HG02623 (cell line): ENCODE measurements at regions not wholly inside any gene's neighbourhood (a gene's known extent, or its start where the extent isn't known, plus 50 kb on each side); places are given as distances from the start of the nearest gene placed in this dataset.
A peak's percentile ranks its signal among the peaks of the same experiment; 100 is the strongest.
"Not testable (repeated sequence)": the region's sequence is repeated elsewhere in the genome, so short reads cannot be mapped to it uniquely, and the experiment has no call there.

Source experiments
- ATAC-seq: cut with Tn5 transposase; IDR thresholded peaks from one replicate; pipeline ENCODE4 v1.9.1; 2021; ENCODE audit warnings: moderate library complexity; ENCODE audit not compliant: unreplicated experiment

- ATAC-seq = no peak
These were observed 62.6 kb downstream of the ZIC1 start for GRCh38 chr3:147471741-147472140.

GRCh38 chr3:147472846-147473245 lies 63.7 kb downstream of the ZIC1 start:
- no peak for ATAC-seq

GRCh38 chr3:147483145-147483544 lies 74.0 kb downstream of the ZIC1 start:
- no peak for ATAC-seq

GRCh38 chr3:147483578-147483977 lies 74.4 kb downstream of the ZIC1 start:
- ATAC-seq = peak; percentile 53

- ATAC-seq = no peak
These were observed 83.9 kb downstream of the ZIC1 start for GRCh38 chr3:147493065-147493464.

GRCh38 chr3:147493666-147494065 lies 84.5 kb downstream of the ZIC1 start:
- ATAC-seq = no peak

GRCh38 chr3:147497286-147497685 lies 88.1 kb downstream of the ZIC1 start:
- no peak for ATAC-seq

GRCh38 chr3:147507638-147508286 lies 98.6 kb downstream of the ZIC1 start:
- no peak for ATAC-seq

GRCh38 chr3:147509448-147509847 lies 100.3 kb downstream of the ZIC1 start:
- no peak for ATAC-seq

- no peak for ATAC-seq
These were observed 104.6 kb downstream of the ZIC1 start for GRCh38 chr3:147513785-147514184.

- ATAC-seq = no peak
These were observed 105.4 kb downstream of the ZIC1 start for GRCh38 chr3:147514366-147515160.

GRCh38 chr3:147518465-147518864 lies 109.3 kb downstream of the ZIC1 start:
- ATAC-seq = peak; percentile 62

- ATAC-seq = no peak
These were observed 112.5 kb downstream of the ZIC1 start for GRCh38 chr3:147521646-147522045.

GRCh38 chr3:147522780-147523179 lies 113.6 kb downstream of the ZIC1 start:
- ATAC-seq = not testable (repeated sequence)

GRCh38 chr3:147529551-147529950 lies 120.4 kb downstream of the ZIC1 start:
- ATAC-seq = no peak

- ATAC-seq = peak; percentile 64
These were observed 128.9 kb downstream of the ZIC1 start for GRCh38 chr3:147538034-147538433.

- no peak for ATAC-seq
These were observed 131.8 kb downstream of the ZIC1 start for GRCh38 chr3:147540921-147541320.

- ATAC-seq = no peak
These were observed 135.1 kb downstream of the ZIC1 start for GRCh38 chr3:147544290-147544689.

GRCh38 chr3:147551491-147551890 lies 142.3 kb downstream of the ZIC1 start:
- ATAC-seq = no peak

- no peak for ATAC-seq
These were observed 145.2 kb downstream of the ZIC1 start for GRCh38 chr3:147554332-147554731.

- ATAC-seq = no peak
These were observed 163.8 kb downstream of the ZIC1 start for GRCh38 chr3:147572970-147573340.

GRCh38 chr3:147574621-147575020 lies 165.5 kb downstream of the ZIC1 start:
- ATAC-seq = no peak

GRCh38 chr3:147575391-147575790 lies 166.2 kb downstream of the ZIC1 start:
- no peak for ATAC-seq
